GM12878 (cell line): ENCODE measurements at regions not wholly inside any gene's neighbourhood (a gene's known extent, or its start where the extent isn't known, plus 50 kb on each side); places are given as distances from the start of the nearest gene placed in this dataset.

ENCODE experiments used
- ATAC-seq: fragments of 200-7000 bp; cut with Tn5 transposase; 3 replicates; pipeline ENCODE4 v1.9.1; 2020; ENCODE audit warnings: mild to moderate bottlenecking, moderate library complexity
- BruUV-seq: library from RNA; stranded (reverse); fragments of 400-500 nt; replicated peaks from 2 replicates; lab custom pipeline; 2021; lab: Mats Ljungman, UMichigan
- CTCF ChIA-PET: fragments of 300-600 bp; sonication (Branson Sonifier 250); formaldehyde crosslinking; extraction: SDS; loops from one replicate; lab custom pipeline; 2021; ENCODE audit warnings: inconsistent platforms; lab: Yijun Ruan, JAX
- POLR2A ChIA-PET: fragments of 350-600 bp; formaldehyde crosslinking; extraction: SDS; loops from one replicate; lab custom pipeline; 2021; ENCODE audit warnings: inconsistent platforms; lab: Charles Lee
- RAD21 ChIA-PET: fragments of 300-600 bp; sonication (Branson Sonifier 250); formaldehyde crosslinking; loops from one replicate; lab custom pipeline; 2023; ENCODE audit warnings: antibody characterized with exemption; ENCODE audit not compliant: unreplicated experiment; lab: Charles Lee
- SMC1A ChIA-PET: fragments of 300-600 bp; sonication (Branson Sonifier 250); formaldehyde crosslinking; loops from one replicate; lab custom pipeline; 2023; ENCODE audit not compliant: unreplicated experiment, uncharacterized antibody; lab: Charles Lee
- DNase-seq: peaks from one replicate; pipeline ENCODE4 v3.0.0-alpha.2; 2011; ENCODE audit warnings: low read depth, low spot score
- FAIRE-seq: peaks from 3 replicates; lab custom pipeline; 2011; peaks lifted over from hg19 to GRCh38; lab: Jason Lieb, UNC
- H2AFZ ChIP-seq: 2 replicates; pipeline ENCODE4 v1.6.0; 2011; ENCODE audit warnings: low read depth, low read length, control low read depth; ENCODE audit not compliant: control insufficient read depth
- H3K27ac ChIP-seq: 2 replicates; pipeline ENCODE4 v1.5.1; 2011; ENCODE audit warnings: control low read depth; ENCODE audit not compliant: control insufficient read depth, insufficient read depth
- H3K27me3 ChIP-seq, 2 experiments: replicated peaks in 1 of 2; 2 replicates each; pipeline versions ENCODE4 v1.6.0 to v1.6.1; 2011; ENCODE audit warnings: low read length in 1 of 2; ENCODE audit not compliant: control insufficient read depth in 2 of 2, insufficient read depth in 2 of 2
- H3K36me3 ChIP-seq, 2 experiments: 2 replicates each; pipeline ENCODE4 v1.5.1; 2011; ENCODE audit warnings: low read length in 1 of 2; ENCODE audit not compliant: control insufficient read depth in 2 of 2, insufficient read depth in 2 of 2
- H3K4me1 ChIP-seq: 2 replicates; pipeline ENCODE4 v1.6.1; 2011; ENCODE audit warnings: mild to moderate bottlenecking, low read length, moderate library complexity, mixed read lengths; ENCODE audit not compliant: control insufficient read depth, insufficient read depth
- H3K4me2 ChIP-seq: 2 replicates; pipeline ENCODE4 v1.6.0; 2011; ENCODE audit warnings: control low read depth; ENCODE audit not compliant: control insufficient read depth, insufficient read depth
- H3K4me3 ChIP-seq: fragments of 200-600 bp; sonication (generic); 2 replicates; pipeline ENCODE4 v1.5.1; 2016
- H3K79me2 ChIP-seq: 2 replicates; pipeline ENCODE4 v1.6.0; 2011; ENCODE audit warnings: low read length; ENCODE audit not compliant: control insufficient read depth, insufficient read depth
- H3K9ac ChIP-seq: 2 replicates; pipeline ENCODE4 v1.8.0; 2011; ENCODE audit warnings: low read length, control low read depth, mixed read lengths; ENCODE audit not compliant: control insufficient read depth, insufficient read depth
- H3K9me3 ChIP-seq: replicated peaks from 3 replicates; pipeline ENCODE4 v1.5.1; 2011; ENCODE audit warnings: mild to moderate bottlenecking, low read length; ENCODE audit not compliant: control insufficient read depth, insufficient read depth
- H4K20me1 ChIP-seq: 2 replicates; pipeline ENCODE4 v1.6.0; 2011; ENCODE audit not compliant: control insufficient read depth, insufficient read depth
- ATF2 ChIP-seq: IDR thresholded peaks from 2 replicates; pipeline ENCODE4 v1.6.1; 2012; ENCODE audit warnings: low read length, inconsistent platforms
- ATF7 ChIP-seq: fragments of 450-650 bp; IDR thresholded peaks from 2 replicates; pipeline ENCODE4 v1.6.1; 2016; ENCODE audit warnings: low read depth, mild to moderate bottlenecking
- BACH1 ChIP-seq: fragments of 450-650 bp; IDR thresholded peaks from 2 replicates; pipeline ENCODE4 v1.6.1; 2017; ENCODE audit warnings: mild to moderate bottlenecking, borderline replicate concordance
- BCLAF1 ChIP-seq: fragments of 450-650 bp; IDR thresholded peaks from 2 replicates; pipeline ENCODE4 v1.6.1; 2017; ENCODE audit warnings: antibody characterized with exemption, mild to moderate bottlenecking, moderate library complexity
- CEBPZ ChIP-seq: fragments of 150-350 bp; IDR thresholded peaks from 2 replicates; pipeline ENCODE4 v1.6.1; 2016; ENCODE audit warnings: low read depth, low read length
- CHD4 ChIP-seq: fragments of 200-600 bp; sonication (generic); IDR thresholded peaks from 2 replicates; pipeline ENCODE4 v1.6.1; 2016; ENCODE audit warnings: mild to moderate bottlenecking
- ETV6 ChIP-seq, 2 experiments: fragments of 450-650 bp in 1 of 2; IDR thresholded peaks in 1 of 2; conservative IDR thresholded peaks in 1 of 2; 2 replicates each; pipeline ENCODE4 v1.6.1; 2014; ENCODE audit warnings: antibody characterized with exemption in 1 of 2, borderline replicate concordance in 1 of 2, low read depth in 1 of 2, mild to moderate bottlenecking in 1 of 2, moderate library complexity in 1 of 2
- GATAD2B ChIP-seq: fragments of 450-650 bp; conservative IDR thresholded peaks from 2 replicates; pipeline ENCODE4 v1.6.1; 2017; ENCODE audit warnings: low read depth, mild to moderate bottlenecking, moderate library complexity
- HDAC2 ChIP-seq: fragments of 200-600 bp; sonication (generic); IDR thresholded peaks from 2 replicates; pipeline ENCODE4 v1.6.1; 2017
- IKZF2 ChIP-seq, 2 experiments: fragments of 450-650 bp; IDR thresholded peaks; 2 replicates each; pipeline ENCODE4 v1.6.1; 2017; ENCODE audit warnings: mild to moderate bottlenecking in 2 of 2, moderate library complexity in 2 of 2
- MTA2 ChIP-seq: fragments of 450-650 bp; IDR thresholded peaks from 2 replicates; pipeline ENCODE4 v1.6.1; 2016; ENCODE audit warnings: low read depth, mild to moderate bottlenecking, moderate library complexity
- NFXL1 ChIP-seq: fragments of 450-650 bp; IDR thresholded peaks from 2 replicates; pipeline ENCODE4 v1.6.1; 2017; ENCODE audit warnings: antibody characterized with exemption, mild to moderate bottlenecking, borderline replicate concordance
- PAX5 ChIP-seq: IDR thresholded peaks from 2 replicates; pipeline ENCODE4 v1.6.1; 2011; ENCODE audit warnings: low read depth, low read length, borderline replicate concordance
- PML ChIP-seq: IDR thresholded peaks from 2 replicates; pipeline ENCODE4 v1.6.1; 2012; ENCODE audit warnings: low read length, inconsistent platforms
- POLR2AphosphoS5 ChIP-seq: IDR thresholded peaks from 2 replicates; pipeline ENCODE4 v1.6.1; 2011; ENCODE audit warnings: mild to moderate bottlenecking, low read length, inconsistent platforms
- RAD51 ChIP-seq: fragments of 450-650 bp; IDR thresholded peaks from 2 replicates; pipeline ENCODE4 v1.6.1; 2016; ENCODE audit warnings: moderate library complexity, mild to moderate bottlenecking, inconsistent platforms
- SRF ChIP-seq, 2 experiments: IDR thresholded peaks; 2 replicates each; pipeline ENCODE4 v1.6.1; 2011; ENCODE audit warnings: low read depth in 2 of 2, low read length in 2 of 2, mild to moderate bottlenecking in 1 of 2, moderate library complexity in 1 of 2
- TCF7 ChIP-seq: IDR thresholded peaks from 2 replicates; pipeline ENCODE4 v1.6.1; 2014; ENCODE audit warnings: antibody characterized with exemption, borderline replicate concordance
- WGBS: methylation state at CpG from one replicate; pipeline ENCODE4 v1.1.6; 2016; ENCODE audit warnings: low lambda C conversion rate; ENCODE audit not compliant: insufficient replicate concordance, insufficient coverage; ENCODE audit errors: missing lambda C conversion rate; 5-methylcytosine and 5-hydroxymethylcytosine counted together
- in situ Hi-C: fragments of 300-500 bp; cut with MboI; formaldehyde crosslinking; loops from 9 replicates; pipeline ENCODE4 v1.14.3; 2018; ENCODE audit warnings: mixed read lengths
- intact Hi-C: fragments of 100-400 bp; cut with micrococcal nuclease; formaldehyde crosslinking; loops from one replicate; pipeline ENCODE4 v1.14.2; 2022; ENCODE audit not compliant: unreplicated experiment
- TF ChIP-seq, protein P1 (sequence below): fragments of 450-650 bp; IDR thresholded peaks from 2 replicates; pipeline ENCODE4 v1.6.1; 2014; ENCODE audit warnings: mild to moderate bottlenecking

DNA sequence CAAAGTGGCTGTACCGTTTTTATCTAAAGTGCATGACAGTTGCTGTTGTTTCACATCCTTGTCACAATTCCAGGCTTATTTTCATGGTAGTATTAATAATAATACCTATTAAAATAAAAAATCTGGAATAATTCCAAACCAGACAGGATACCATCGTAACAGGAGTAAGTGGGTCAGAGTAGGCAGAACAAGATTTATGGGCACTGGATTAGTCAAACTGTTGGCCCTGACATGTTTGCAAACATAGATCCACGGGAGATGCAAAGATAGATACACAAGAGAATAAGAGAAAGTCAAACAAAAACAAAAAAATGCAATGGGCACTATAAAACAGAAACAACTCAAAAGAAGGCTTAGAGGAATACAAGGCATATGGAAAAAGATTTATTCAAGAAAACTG, 449.5 kb upstream of the HS3ST1 start:
- SMC1A ChIA-PET = no interaction called here

More for the DNA sequence above, 449.5 kb upstream of the HS3ST1 start:
- H3K4me1 ChIP-seq = no peaks in the 10 kb centered on the region
- intact Hi-C loops = no loop called here
- no peak overlapping the region for H3K4me2 ChIP-seq
- DNase-seq (no peak), FAIRE-seq (no peak), ATAC-seq (no peak)
- no peaks in the 10 kb centered on the region for H3K27me3 ChIP-seq
- ChIA-PET CTCF (no interaction called here), RAD21 (no interaction called here), POLR2A (no interaction called here)
- TF ChIP-seq CHD4 (no peak), NFXL1 (no peak), PML (no peak), ATF2 (no peak), BACH1 (no peak), TCF7 (no peak), MTA2 (no peak), ETV6 (conservative IDR thresholded peaks at IDR 0.05 in 1 of 2, IDR thresholded peaks at IDR 0.05 in 1 of 2; ENCODE audit: borderline replicate concordance in 1 of 2, low read depth in 1 of 2) (no peak), POLR2AphosphoS5 (no peak), GATAD2B (no peak), RAD51 (no peak), PAX5 (no peak), HDAC2 (no peak), ATF7 (no peak), SRF (IDR thresholded peaks at IDR 0.05; ENCODE audit: low read depth in 2 of 2, low read length in 2 of 2) (no peak), IKZF2 (IDR thresholded peaks at IDR 0.05) (no peak), BCLAF1 (no peak), CEBPZ (no peak)
- TF ChIP-seq, protein P1, sequence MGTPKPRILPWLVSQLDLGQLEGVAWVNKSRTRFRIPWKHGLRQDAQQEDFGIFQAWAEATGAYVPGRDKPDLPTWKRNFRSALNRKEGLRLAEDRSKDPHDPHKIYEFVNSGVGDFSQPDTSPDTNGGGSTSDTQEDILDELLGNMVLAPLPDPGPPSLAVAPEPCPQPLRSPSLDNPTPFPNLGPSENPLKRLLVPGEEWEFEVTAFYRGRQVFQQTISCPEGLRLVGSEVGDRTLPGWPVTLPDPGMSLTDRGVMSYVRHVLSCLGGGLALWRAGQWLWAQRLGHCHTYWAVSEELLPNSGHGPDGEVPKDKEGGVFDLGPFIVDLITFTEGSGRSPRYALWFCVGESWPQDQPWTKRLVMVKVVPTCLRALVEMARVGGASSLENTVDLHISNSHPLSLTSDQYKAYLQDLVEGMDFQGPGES = no peak
- H2AFZ ChIP-seq = no peak overlapping the region
- H3K36me3 ChIP-seq = no peaks in the 10 kb centered on the region
- H3K9ac ChIP-seq = no peak overlapping the region
- no peaks in the 10 kb centered on the region for H3K79me2 ChIP-seq
- 12% methylated on average over 3 of the region's 3 CpGs for WGBS
- no peaks in the 10 kb centered on the region for H3K9me3 ChIP-seq
- BruUV-seq = no TSS peak
- no peak overlapping the region for H3K4me3 ChIP-seq
- no peaks in the 10 kb centered on the region for H4K20me1 ChIP-seq
- H3K27ac ChIP-seq = no peak overlapping the region
- in situ Hi-C loops = no loop called here
